ENCODE measurements at regions not wholly inside any gene's neighbourhood (a gene's known extent, or its start where the extent isn't known, plus 50 kb on each side); places are given as distances from the start of the nearest gene placed in this dataset.

DNA sequence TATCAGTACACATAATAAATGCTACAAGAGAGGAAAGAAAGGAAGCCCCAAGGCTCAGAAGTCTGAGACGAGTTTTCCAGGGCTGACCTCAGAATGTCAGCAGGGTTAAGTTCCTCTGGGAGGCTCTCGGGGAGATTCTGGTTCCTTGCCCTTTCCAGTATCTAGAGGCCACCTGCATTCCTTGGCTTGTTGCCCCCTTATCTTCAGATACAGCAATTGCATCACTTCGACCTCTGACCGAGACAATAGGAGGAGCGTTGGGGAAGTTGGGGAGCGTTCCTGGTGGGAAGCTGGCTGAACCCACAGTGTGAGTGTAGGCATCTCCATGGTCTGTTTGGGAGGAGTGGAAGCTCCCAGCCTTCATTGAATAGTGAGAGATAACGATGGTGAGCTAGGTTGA lies 72.0 kb upstream of the MTPN start:
- Histone ChIP-seq H3K9me3 (replicated peaks; ENCODE audit: control insufficient read depth, insufficient read depth, low read length) (no peaks in the 10 kb centered on the region), H3K79me2 (ENCODE audit: control insufficient read depth, insufficient read depth, low read length) (no peaks in the 10 kb centered on the region), H4K20me1 (replicated peaks; ENCODE audit: control insufficient read depth, extremely low read depth, insufficient read depth, low read length) (no peaks in the 10 kb centered on the region), H3K4me2 (ENCODE audit: insufficient read depth, low read length) (no peak overlapping the region), H2AFZ (ENCODE audit: low read depth, low read length) (no peak overlapping the region), H3K4me3 (replicated peaks in 1 of 3; ENCODE audit: insufficient read depth in 1 of 3, low read depth in 1 of 3, low read length in 3 of 3) (no peak overlapping the region), H3K9me1 (replicated peaks; ENCODE audit: control insufficient read depth, extremely low read depth, insufficient read depth, low read length) (no peaks in the 10 kb centered on the region), H3K27ac (ENCODE audit: insufficient read depth, low read depth, low read length) (no peak overlapping the region), H3K4me1 (ENCODE audit: control insufficient read depth, extremely low read depth, insufficient read depth, low read length) (no peaks in the 10 kb centered on the region), H3K27me3 (ENCODE audit: control insufficient read depth in 2 of 2, insufficient read depth in 2 of 2, low read length in 2 of 2) (no peaks in the 10 kb centered on the region), H3K36me3 (ENCODE audit: control insufficient read depth in 2 of 2, extremely low read depth in 1 of 2, insufficient read depth in 2 of 2, low read length in 2 of 2) (no peaks in the 10 kb centered on the region), H3K9ac (replicated peaks; ENCODE audit: extremely low read depth, insufficient read depth, low read length) (no peak overlapping the region)
- FAIRE-seq (no peak), DNase-seq (ENCODE audit: low read depth, low spot score) (no peak)
- ChIA-PET POLR2A (no interaction called here), CTCF (no interaction called here)
- TF ChIP-seq, protein P1, sequence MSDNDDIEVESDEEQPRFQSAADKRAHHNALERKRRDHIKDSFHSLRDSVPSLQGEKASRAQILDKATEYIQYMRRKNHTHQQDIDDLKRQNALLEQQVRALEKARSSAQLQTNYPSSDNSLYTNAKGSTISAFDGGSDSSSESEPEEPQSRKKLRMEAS (IDR thresholded peaks at IDR 0.05; ENCODE audit: insufficient read depth, insufficient read length): no peak
- TF ChIP-seq FOS (IDR thresholded peaks at IDR 0.05; ENCODE audit: borderline replicate concordance, insufficient read depth, low read length) (no peak), POLR2AphosphoS5 (IDR thresholded peaks at IDR 0.05; ENCODE audit: insufficient read depth, low read depth, low read length) (no peak), POLR2A (IDR thresholded peaks at IDR 0.05; ENCODE audit: low read depth, low read length) (no peak), GATA2 (IDR thresholded peaks at IDR 0.05; ENCODE audit: insufficient read depth, insufficient read length, low read depth, low read length) (no peak), JUN (IDR thresholded peaks at IDR 0.05; ENCODE audit: borderline replicate concordance, insufficient read depth, insufficient read length, low read depth) (no peak), MYC (IDR thresholded peaks at IDR 0.05; ENCODE audit: low read depth, low read length) (no peak), EZH2 (IDR thresholded peaks at IDR 0.05; ENCODE audit: borderline replicate concordance, low read depth, low read length, severe bottlenecking) (no peak)
- TF ChIP-seq, protein P2, sequence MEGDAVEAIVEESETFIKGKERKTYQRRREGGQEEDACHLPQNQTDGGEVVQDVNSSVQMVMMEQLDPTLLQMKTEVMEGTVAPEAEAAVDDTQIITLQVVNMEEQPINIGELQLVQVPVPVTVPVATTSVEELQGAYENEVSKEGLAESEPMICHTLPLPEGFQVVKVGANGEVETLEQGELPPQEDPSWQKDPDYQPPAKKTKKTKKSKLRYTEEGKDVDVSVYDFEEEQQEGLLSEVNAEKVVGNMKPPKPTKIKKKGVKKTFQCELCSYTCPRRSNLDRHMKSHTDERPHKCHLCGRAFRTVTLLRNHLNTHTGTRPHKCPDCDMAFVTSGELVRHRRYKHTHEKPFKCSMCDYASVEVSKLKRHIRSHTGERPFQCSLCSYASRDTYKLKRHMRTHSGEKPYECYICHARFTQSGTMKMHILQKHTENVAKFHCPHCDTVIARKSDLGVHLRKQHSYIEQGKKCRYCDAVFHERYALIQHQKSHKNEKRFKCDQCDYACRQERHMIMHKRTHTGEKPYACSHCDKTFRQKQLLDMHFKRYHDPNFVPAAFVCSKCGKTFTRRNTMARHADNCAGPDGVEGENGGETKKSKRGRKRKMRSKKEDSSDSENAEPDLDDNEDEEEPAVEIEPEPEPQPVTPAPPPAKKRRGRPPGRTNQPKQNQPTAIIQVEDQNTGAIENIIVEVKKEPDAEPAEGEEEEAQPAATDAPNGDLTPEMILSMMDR (IDR thresholded peaks at IDR 0.05; ENCODE audit: extremely low read depth in 1 of 2, insufficient read depth in 1 of 2, low read depth in 1 of 2, low read length in 2 of 2): no peak
- intact Hi-C loops (cut with micrococcal nuclease) (no loop called here), dilution Hi-C loops (cut with MboI; ENCODE audit: extremely low pct_ligation_motif_present, low sequenced_read_pairs) (no loop called here)
- BruUV-seq (replicated peaks): no TSS peak

Data from endothelial cell of umbilical vein (primary cell).